ENCODE measurements at regions not wholly inside any gene's neighbourhood (a gene's known extent, or its start where the extent isn't known, plus 50 kb on each side); places are given as distances from the start of the nearest gene placed in this dataset.

DNA sequence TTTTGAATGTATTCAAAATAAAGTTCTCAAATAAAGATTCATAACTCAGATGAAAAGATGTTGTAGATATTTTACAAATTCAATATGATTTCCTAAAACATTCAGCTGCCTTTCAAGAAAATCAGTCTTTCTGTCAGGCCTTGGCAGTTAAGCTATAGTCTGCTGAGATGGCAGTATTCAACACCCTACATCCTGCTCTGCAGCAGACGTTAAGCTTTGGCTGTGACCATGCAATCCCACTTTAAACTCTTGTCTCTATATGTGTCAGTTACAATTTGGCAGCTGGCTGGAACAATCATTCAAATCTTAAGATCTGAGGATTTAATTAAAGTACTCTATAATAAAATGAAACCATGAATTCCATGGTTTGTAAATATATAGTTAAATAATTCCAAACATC is 567.3 kb upstream of the ZNF804A start:
- no peak for TF ChIP-seq SMC3 (conservative IDR thresholded peaks at IDR 0.05; ENCODE audit: insufficient read depth, low read depth, low read length)
- TF ChIP-seq, protein P1, sequence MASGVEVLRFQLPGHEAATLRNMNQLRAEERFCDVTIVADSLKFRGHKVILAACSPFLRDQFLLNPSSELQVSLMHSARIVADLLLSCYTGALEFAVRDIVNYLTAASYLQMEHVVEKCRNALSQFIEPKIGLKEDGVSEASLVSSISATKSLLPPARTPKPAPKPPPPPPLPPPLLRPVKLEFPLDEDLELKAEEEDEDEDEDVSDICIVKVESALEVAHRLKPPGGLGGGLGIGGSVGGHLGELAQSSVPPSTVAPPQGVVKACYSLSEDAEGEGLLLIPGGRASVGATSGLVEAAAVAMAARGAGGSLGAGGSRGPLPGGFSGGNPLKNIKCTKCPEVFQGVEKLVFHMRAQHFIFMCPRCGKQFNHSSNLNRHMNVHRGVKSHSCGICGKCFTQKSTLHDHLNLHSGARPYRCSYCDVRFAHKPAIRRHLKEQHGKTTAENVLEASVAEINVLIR (CRISPR knock-in tag; IDR thresholded peaks at IDR 0.05): no peak
- no peak for TF ChIP-seq MYC (IDR thresholded peaks at IDR 0.05; ENCODE audit: low read depth, low read length)
- TF ChIP-seq MYC (CRISPR knock-in tag; IDR thresholded peaks at IDR 0.05; ENCODE audit: borderline replicate concordance, low read depth): no peak
- TF ChIP-seq, protein P2, sequence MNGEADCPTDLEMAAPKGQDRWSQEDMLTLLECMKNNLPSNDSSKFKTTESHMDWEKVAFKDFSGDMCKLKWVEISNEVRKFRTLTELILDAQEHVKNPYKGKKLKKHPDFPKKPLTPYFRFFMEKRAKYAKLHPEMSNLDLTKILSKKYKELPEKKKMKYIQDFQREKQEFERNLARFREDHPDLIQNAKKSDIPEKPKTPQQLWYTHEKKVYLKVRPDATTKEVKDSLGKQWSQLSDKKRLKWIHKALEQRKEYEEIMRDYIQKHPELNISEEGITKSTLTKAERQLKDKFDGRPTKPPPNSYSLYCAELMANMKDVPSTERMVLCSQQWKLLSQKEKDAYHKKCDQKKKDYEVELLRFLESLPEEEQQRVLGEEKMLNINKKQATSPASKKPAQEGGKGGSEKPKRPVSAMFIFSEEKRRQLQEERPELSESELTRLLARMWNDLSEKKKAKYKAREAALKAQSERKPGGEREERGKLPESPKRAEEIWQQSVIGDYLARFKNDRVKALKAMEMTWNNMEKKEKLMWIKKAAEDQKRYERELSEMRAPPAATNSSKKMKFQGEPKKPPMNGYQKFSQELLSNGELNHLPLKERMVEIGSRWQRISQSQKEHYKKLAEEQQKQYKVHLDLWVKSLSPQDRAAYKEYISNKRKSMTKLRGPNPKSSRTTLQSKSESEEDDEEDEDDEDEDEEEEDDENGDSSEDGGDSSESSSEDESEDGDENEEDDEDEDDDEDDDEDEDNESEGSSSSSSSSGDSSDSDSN (IDR thresholded peaks at IDR 0.05; ENCODE audit: borderline replicate concordance in 1 of 2, low read depth in 2 of 2, low read length in 2 of 2): no peak
- no peak for TF ChIP-seq TARDBP (IDR thresholded peaks at IDR 0.05)
- TF ChIP-seq FOXK2 (conservative IDR thresholded peaks at IDR 0.05 in 1 of 2, IDR thresholded peaks at IDR 0.05 in 1 of 2; ENCODE audit: low read depth in 2 of 2): no peak
- TF ChIP-seq, protein P3, sequence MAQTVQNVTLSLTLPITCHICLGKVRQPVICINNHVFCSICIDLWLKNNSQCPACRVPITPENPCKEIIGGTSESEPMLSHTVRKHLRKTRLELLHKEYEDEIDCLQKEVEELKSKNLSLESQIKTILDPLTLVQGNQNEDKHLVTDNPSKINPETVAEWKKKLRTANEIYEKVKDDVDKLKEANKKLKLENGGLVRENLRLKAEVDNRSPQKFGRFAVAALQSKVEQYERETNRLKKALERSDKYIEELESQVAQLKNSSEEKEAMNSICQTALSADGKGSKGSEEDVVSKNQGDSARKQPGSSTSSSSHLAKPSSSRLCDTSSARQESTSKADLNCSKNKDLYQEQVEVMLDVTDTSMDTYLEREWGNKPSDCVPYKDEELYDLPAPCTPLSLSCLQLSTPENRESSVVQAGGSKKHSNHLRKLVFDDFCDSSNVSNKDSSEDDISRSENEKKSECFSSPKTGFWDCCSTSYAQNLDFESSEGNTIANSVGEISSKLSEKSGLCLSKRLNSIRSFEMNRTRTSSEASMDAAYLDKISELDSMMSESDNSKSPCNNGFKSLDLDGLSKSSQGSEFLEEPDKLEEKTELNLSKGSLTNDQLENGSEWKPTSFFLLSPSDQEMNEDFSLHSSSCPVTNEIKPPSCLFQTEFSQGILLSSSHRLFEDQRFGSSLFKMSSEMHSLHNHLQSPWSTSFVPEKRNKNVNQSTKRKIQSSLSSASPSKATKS (CRISPR knock-in tag; IDR thresholded peaks at IDR 0.05): no peak
- TF ChIP-seq ZBTB17 (CRISPR knock-in tag; IDR thresholded peaks at IDR 0.05): no peak
- no peak for TF ChIP-seq SREBF2 (CRISPR knock-in tag; IDR thresholded peaks at IDR 0.05)
